HG02678 (cell line): ENCODE measurements at regions not wholly inside any gene's neighbourhood (a gene's known extent, or its start where the extent isn't known, plus 50 kb on each side); places are given as distances from the start of the nearest gene placed in this dataset.
"Not testable (repeated sequence)": the region's sequence is repeated elsewhere in the genome, so short reads cannot be mapped to it uniquely, and the experiment has no call there.

ENCODE experiments used
- ATAC-seq: cut with Tn5 transposase; IDR thresholded peaks from one replicate; pipeline ENCODE4 v1.9.1; 2021; ENCODE audit warnings: mild to moderate bottlenecking, moderate library complexity; ENCODE audit not compliant: unreplicated experiment

DNA sequence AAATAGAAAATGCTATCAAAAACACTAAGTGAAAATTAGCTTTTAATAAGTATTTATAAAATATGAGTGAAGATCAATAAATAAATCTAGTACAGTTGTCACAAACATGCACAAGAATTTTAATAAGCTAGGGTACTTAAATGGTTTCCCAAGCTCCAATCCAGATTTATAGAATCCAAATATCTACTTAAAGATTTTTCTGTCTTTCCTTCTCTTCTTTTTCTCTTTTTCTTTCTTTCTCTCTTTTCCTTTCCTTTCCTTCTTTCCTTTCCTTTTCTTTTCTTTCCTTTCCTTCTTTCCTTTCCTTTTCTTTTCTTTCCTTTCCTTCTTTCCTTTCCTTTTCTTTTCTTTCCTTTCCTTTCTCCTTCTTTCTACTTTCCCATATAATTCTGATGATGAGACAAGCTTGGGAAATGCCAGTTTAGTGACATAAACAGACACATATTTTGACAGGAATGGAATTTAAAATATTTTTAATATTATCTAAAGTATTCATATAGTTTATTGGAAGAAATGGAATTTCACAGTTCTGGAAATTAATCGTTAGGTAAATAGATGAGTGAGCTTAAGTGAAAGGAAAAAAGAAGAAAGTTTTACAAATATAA is 832.8 kb downstream of the NR2F1-AS1 start:
- ATAC-seq: no peak

DNA sequence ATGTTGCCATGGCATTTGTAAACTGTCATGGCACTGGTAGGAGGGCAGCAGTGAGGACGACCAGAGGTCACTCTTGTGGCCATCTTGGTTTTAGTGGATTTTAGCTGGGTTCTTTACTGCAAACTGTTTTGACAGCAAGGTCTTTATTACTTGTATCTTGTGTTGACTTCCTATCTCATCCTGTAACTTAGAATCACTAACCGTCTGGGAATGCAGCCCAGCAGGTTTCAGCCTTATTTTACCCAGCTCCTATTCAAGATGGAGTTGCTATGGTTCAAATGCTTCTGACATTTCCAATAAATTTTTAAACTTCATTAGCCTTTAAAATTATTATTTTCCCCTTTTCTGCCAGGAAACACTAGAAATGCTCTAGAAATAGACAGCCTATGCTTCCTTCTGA is 839.1 kb downstream of the NR2F1-AS1 start:
- ATAC-seq: no peak

GRCh38 chr5:92734211-92734940 is 846.6 kb downstream of the NR2F1-AS1 start:
- ATAC-seq: no peak

DNA sequence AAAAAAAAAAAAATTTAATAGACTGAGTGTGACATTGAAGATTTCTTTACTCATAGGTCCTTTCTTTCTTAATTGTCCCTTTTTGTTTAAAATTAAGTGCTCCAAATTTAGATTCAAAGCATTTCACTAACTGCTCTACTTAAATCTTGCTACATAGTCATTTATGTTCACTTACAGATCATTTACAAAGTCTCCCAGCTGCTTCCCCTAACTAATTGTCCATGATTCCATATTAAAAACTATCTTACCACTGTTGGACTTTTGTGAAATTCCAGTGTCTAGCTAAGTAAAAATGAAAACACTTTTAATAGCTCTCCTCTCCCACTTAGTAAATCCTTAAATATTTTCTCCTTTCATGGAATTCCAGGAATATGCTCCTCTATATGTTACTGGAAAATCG is 850.5 kb downstream of the NR2F1-AS1 start:
- ATAC-seq: no peak

DNA sequence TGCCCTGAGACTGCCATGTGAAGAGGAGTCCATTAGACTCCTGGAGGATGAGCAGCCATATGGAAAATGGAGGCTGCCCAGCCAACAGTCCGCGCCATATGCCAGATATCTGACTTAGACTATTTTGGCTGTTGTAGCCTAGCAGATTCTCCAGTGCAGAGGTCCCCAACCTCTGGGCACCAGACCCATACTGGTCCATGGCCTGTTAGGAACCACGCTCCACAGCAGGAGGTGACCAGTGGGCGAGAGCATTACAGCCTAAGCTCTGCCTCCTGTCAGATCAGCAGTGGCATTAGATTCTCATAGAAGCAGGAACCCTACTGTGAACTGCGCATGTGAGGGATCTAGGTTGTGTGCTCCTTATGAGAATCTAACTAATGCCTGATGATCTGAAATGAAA is 851.9 kb downstream of the NR2F1-AS1 start:
- ATAC-seq: no peak

- ATAC-seq: no peak
Observed at GRCh38 chr5:92715946-92716520, 865.0 kb downstream of the NR2F1-AS1 start.

- ATAC-seq: no peak
Observed at GRCh38 chr5:92713826-92714225, 867.2 kb downstream of the NR2F1-AS1 start.

DNA sequence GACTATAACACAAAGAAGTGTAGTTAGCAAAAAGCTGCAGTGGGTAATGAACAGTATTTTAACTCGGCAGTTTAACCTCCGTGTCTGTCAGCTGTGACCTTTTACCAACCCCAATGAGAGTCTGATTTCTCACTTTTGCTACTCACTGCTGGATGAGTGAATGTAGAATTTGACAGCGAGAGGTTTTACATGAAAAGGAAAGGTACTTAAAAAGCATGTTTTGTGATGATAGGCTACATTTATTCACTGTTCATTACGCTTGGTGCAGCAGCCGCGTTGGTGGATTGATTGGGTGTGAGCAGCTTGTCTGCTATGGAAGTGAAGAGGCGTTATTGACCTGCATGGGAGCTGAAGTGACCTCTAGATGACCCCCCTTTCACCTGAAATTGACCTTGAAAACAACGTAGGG is 867.7 kb downstream of the NR2F1-AS1 start:
- ATAC-seq: no peak

GRCh38 chr5:92711956-92712355 is 869.1 kb downstream of the NR2F1-AS1 start:
- ATAC-seq: no peak

DNA sequence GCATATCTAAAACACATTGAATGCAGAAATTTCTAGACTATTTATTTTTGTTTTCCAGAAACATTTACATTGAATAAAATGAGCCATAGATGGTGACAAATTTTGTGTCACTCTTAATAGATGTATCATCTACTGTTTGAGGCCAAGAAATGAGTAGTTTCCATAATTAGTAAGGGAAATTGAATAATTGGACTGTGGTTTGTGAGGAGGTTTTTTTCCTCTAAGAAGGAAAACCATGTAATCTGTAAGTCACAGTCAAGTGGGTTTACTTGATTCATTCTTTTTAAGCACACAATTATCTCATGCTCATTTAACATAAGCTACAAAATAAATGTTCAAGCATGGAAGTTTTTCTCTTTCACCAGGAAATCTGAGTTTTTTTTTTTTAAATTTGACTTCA is 876.4 kb downstream of the NR2F1-AS1 start:
- ATAC-seq: no peak

DNA sequence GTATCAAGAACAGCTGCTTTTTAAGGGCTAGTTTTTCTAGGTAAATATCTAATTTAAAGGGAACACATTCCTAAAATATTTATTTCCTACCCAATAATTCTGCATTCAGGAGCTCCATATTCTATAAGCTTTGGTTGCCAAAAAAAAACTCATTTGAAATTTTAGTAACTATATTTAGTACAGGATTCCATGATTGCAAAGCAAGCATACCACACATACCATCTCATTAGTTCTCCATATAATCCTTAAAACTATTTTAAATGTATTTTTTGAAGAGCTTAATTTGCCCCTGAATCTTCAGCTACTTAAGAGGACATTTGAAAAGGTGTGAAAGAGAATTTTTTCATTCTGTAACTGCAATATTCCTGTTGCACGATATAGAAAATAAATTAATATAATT is 877.0 kb downstream of the NR2F1-AS1 start:
- no peak for ATAC-seq

DNA sequence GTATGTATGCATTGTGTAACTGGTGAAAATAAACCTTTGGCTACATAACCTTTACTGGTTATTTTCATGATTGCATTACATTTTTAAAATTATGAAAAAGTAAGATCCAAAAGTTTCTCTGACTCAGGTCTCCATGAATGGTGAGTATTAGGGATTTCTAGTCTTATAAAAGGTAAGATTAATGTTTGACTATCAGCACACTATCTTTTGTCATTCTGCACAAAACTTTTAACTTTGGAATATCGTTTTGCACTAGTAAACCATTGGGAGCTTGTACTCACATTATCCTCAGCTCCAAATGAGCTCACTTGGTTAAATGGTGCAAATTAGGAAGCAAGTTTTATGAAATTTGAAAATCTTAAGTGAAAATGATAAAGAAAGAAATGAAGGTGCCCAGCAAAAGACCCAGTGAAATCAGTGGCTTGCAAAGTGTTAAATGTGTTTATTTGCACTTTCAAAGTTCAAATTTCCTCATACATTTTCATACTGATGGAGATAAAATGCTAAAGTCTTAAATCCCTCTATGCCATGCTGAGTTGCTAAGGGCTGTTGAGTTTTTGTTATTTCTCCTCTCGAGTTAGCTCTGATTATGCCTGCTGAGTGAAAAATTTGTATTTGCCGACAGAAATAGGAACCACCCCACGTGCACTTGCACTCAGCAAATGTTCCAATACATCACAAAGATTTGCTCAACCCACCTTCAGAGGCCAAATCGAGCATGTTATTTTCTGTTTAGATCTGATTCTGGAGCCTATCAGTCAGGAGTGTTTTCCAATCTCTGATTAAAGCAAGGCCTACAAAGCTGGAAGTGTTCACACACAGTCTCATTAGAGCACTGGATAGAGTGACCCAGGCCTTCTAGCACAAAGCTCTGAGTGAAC is 885.7 kb downstream of the NR2F1-AS1 start:
- ATAC-seq: no peak

- no peak for ATAC-seq
Observed at GRCh38 chr5:92694067-92694466, 887.0 kb downstream of the NR2F1-AS1 start.

DNA sequence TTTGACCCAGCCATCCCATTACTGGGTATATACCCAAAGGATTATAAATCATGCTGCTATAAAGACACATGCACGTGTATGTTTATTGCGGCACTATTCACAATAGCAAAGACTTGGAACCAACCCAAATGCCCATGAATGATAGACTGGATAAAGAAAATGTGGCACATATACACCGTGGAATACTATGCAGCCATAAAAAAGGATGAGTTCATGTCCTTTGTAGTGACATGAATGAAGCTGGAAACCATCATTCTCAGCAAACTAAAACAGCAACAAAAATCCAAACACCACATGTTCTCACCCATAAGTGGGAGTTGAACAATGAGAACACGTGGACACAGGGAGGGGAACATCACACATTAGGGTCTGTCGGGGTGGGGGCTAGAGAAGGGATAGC is 889.1 kb downstream of the NR2F1-AS1 start:
- ATAC-seq: not testable (repeated sequence)

- ATAC-seq: no peak
Observed at GRCh38 chr5:92687821-92688722, 892.9 kb downstream of the NR2F1-AS1 start.

DNA sequence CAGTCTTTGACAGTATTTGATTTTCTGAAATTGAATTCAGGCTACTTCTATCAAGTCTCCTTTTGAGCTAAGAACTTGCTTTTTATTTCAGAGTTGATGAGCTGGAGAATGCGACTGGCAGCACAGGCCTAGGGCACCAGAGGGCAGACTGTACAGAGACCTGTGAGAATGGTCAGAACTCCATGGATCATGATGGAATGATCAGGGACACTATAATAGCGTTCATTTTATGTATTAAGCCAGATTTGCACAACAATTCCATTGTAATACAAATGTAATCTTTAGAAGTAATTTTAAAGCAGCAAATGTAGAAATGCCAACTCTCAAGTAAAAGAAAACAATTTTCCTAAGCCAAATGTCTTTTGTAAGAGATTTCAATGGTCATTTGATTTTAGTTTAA is 902.4 kb downstream of the NR2F1-AS1 start:
- no peak for ATAC-seq

DNA sequence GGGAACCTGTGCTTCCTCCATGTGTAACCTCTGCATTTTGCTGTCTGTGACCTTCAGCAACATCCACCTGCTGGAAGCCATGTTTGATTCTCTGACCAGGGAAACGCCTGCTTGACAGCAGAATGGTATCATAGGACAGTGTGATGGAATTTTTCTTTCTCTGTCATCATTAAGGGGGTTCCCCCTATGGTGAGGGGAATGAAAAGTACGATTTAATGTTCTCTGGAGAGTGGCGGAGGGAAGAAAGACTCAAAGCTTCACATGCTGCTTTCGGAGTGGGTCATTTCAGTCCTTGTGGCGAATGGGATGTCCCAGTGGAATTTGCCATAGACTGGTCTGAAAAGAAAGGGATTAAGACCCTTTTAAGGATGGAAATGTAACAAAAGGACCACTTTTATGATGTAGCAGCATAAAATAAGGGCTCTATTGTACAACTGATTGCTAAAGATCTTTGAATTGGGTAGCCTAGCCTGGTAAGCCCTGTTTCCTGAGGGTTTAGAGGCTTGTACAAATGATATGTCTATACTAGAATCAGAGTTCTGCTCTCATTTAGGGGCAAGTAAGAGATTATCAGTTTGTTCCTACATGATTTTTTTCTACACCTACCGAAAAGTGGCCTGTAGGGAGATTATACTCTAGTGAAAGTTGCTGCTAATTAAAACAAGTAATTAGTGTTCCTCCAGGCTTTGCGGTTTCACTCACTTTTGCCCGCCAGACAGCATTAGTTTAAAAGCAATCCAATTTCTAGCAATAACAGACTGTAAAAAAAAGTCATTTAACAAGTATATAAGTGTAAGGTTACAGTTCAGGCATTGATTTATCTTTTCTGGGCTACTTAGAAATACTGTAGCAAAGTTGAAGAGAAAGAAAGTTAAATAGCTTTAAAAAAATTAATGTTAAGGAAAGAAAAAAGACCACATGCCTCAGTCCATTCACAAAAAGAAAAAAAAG is 904.5 kb downstream of the NR2F1-AS1 start:
- no peak for ATAC-seq

- ATAC-seq: no peak
Observed at GRCh38 chr5:92674321-92674720, 906.7 kb downstream of the NR2F1-AS1 start.

DNA sequence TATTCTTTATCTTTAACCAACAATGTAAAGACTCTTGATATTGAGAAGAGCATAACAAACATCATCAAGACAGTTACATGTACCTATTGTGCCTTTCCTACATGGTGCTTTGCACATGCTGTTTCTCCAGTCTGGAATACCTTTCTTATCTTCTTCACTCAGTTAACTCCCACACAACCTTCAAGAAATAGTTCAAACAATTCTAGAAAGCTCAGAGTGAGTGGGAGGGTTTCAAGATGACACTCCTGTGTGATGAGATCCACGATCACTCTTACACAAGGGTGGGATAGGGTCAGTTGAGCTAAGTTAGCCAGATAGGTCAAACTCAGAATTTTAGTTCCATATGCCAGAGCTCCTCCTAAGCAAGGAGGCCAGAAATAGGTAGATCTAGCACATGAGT is 915.5 kb downstream of the NR2F1-AS1 start:
- ATAC-seq: no peak
